Keratinocyte (primary cell): ENCODE measurements at regions not wholly inside any gene's neighbourhood (a gene's known extent, or its start where the extent isn't known, plus 50 kb on each side); places are given as distances from the start of the nearest gene placed in this dataset.
"Not testable (repeated sequence)": the region's sequence is repeated elsewhere in the genome, so short reads cannot be mapped to it uniquely, and the experiment has no call there.

Experiments
- DNase-seq: peaks from one replicate; pipeline ENCODE4 v3.0.0-alpha.2; 2011; ENCODE audit warnings: low read depth, missing footprints, low spot score
- FAIRE-seq: peaks from 2 replicates; lab custom pipeline; 2011; peaks lifted over from hg19 to GRCh38; lab: Jason Lieb, UNC
- H2AFZ ChIP-seq: 2 replicates; pipeline ENCODE4 v1.6.0; 2012; ENCODE audit warnings: low read length, control low read depth, inconsistent platforms; ENCODE audit not compliant: control insufficient read depth
- H3K27ac ChIP-seq: 2 replicates; pipeline ENCODE4 v1.5.1; 2011; ENCODE audit warnings: low read length; ENCODE audit not compliant: control insufficient read depth, insufficient read depth
- H3K27me3 ChIP-seq: 3 replicates; pipeline ENCODE4 v1.6.0; 2011; ENCODE audit warnings: low read length; ENCODE audit not compliant: control insufficient read depth, insufficient read depth; ENCODE audit errors: extremely low read depth
- H3K36me3 ChIP-seq, 2 experiments: 2 replicates in 1 of 2; 3 replicates in 1 of 2; pipeline ENCODE4 v1.5.1; 2011; ENCODE audit warnings: low read length in 2 of 2, mild to moderate bottlenecking in 1 of 2; ENCODE audit not compliant: control insufficient read depth in 2 of 2, insufficient read depth in 2 of 2; ENCODE audit errors: extremely low read depth in 1 of 2
- H3K4me1 ChIP-seq: 3 replicates; pipeline ENCODE4 v1.5.1; 2011; ENCODE audit warnings: low read length; ENCODE audit not compliant: control insufficient read depth, insufficient read depth; ENCODE audit errors: extremely low read depth
- H3K4me2 ChIP-seq: 3 replicates; pipeline ENCODE4 v1.6.0; 2011; ENCODE audit warnings: low read depth, low read length; ENCODE audit not compliant: control insufficient read depth, insufficient read depth; ENCODE audit errors: extremely low read depth
- H3K4me3 ChIP-seq, 3 experiments: fragments of 200-600 bp in 1 of 3; sonication (generic) in 1 of 3; 2 replicates in 2 of 3; 3 replicates in 1 of 3; pipeline ENCODE4 v1.5.1; 2011 to 2016; ENCODE audit warnings: low read length in 3 of 3, mild to moderate bottlenecking in 3 of 3, control low read depth in 2 of 3, inconsistent platforms in 1 of 3, low read depth in 1 of 3, mixed read lengths in 1 of 3, mixed run types in 1 of 3, moderate library complexity in 1 of 3; ENCODE audit not compliant: control insufficient read depth in 2 of 3, insufficient read depth in 2 of 3; ENCODE audit errors: extremely low read depth in 1 of 3
- H3K79me2 ChIP-seq: 2 replicates; pipeline ENCODE4 v1.6.0; 2012; ENCODE audit warnings: low read length; ENCODE audit not compliant: control insufficient read depth, insufficient read depth
- H3K9ac ChIP-seq: 3 replicates; pipeline ENCODE4 v1.6.0; 2011; ENCODE audit warnings: low read length; ENCODE audit not compliant: control insufficient read depth, insufficient read depth; ENCODE audit errors: extremely low read depth
- H3K9me1 ChIP-seq: 3 replicates; pipeline ENCODE4 v1.6.0; 2011; ENCODE audit warnings: low read length; ENCODE audit not compliant: control insufficient read depth, insufficient read depth; ENCODE audit errors: extremely low read depth
- H3K9me3 ChIP-seq: 2 replicates; pipeline ENCODE4 v1.5.1; 2012; ENCODE audit warnings: low read depth, low read length; ENCODE audit not compliant: control insufficient read depth
- H4K20me1 ChIP-seq: 3 replicates; pipeline ENCODE4 v1.6.0; 2011; ENCODE audit warnings: low read length; ENCODE audit not compliant: control insufficient read depth, insufficient read depth; ENCODE audit errors: extremely low read depth
- CTCF ChIP-seq, 3 experiments: IDR thresholded peaks in 1 of 3; conservative IDR thresholded peaks in 1 of 3; optimal IDR thresholded peaks in 1 of 3; 2 replicates in 2 of 3; 3 replicates in 1 of 3; pipeline versions ENCODE3 to v1.5.1; 2011; ENCODE audit warnings: low read length in 3 of 3, mild to moderate bottlenecking in 3 of 3, moderate library complexity in 2 of 3, control low read depth in 1 of 3, inconsistent platforms in 1 of 3; ENCODE audit not compliant: insufficient read depth in 2 of 3; ENCODE audit errors: extremely low read depth in 1 of 3
- EZH2 ChIP-seq: IDR thresholded peaks from one replicate; pipeline ENCODE4 v1.6.1; 2012; ENCODE audit warnings: inconsistent platforms, mild to moderate bottlenecking, low read length, moderate library complexity
- dilution Hi-C: fragments of 300-500 bp; cut with MboI; formaldehyde crosslinking; loops from one replicate; pipeline ENCODE4 v1.7.0; 2020; ENCODE audit warnings: low sequenced_read_pairs; ENCODE audit not compliant: extremely low pct_ligation_motif_present

DNA sequence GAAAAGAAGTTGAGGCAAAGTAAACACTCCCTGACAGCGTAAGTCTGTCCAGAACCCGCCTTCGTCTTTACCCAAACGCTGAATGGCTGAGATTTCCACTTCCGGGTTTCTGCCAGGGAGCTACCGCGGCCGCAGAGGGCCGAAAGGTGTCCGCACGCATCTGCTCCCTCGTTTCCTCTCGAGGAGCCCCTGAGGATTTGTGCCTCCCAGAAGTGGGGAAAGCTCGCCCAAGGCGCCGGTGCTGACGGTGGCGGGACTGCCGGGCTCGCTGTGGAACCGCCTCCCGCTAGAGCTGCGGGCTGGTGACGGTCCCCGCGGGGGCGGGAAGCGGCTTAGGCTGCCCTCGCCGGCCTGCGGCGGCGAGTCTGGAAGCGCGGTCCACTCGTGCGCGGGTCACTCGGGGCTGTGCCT is 1760.2 kb upstream of the DEFB115 start:
- dilution Hi-C loops = no loop called here

DNA sequence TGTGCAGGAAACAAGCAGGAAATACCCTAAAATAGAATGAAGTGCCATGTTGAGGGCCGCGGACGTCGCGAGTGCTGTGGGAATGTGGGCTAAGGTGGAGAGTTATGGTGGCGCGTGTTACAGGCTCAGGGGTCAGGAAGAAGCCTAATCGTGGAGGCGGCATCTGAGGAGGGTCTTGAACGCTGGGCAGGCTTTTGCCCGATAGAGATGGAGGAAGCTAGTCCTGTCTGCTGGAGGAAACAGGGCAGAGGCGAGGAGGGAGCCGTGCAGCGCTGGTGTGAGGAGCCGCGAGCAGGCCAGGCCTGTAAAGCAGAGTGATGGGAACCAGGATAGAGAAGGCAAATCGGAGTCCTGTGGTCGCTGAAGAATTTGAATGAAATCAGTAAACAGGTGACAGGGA is 1759.8 kb upstream of the DEFB115 start:
- H3K4me2 ChIP-seq, H3K27me3 ChIP-seq, H4K20me1 ChIP-seq, dilution Hi-C loops, H3K4me3 ChIP-seq, H3K4me1 ChIP-seq, H3K36me3 ChIP-seq, H3K9me1 ChIP-seq, H3K27ac ChIP-seq, DNase-seq, H3K9ac ChIP-seq, H3K9me3 ChIP-seq, H2AFZ ChIP-seq, FAIRE-seq, H3K79me2 ChIP-seq: not testable (repeated sequence)

More for the DNA sequence above, 1760.2 kb upstream of the DEFB115 start:
- Histone ChIP-seq H3K27ac (no peak overlapping the region), H4K20me1 (no peaks in the 10 kb centered on the region), H3K79me2 (no peaks in the 10 kb centered on the region), H3K4me2 (no peak overlapping the region), H3K27me3 (no peaks in the 10 kb centered on the region), H3K9me3 (no peaks in the 10 kb centered on the region), H3K9ac (no peak overlapping the region), H3K4me3 (no peak overlapping the region), H3K36me3 (no peaks in the 10 kb centered on the region), H3K9me1 (no peaks in the 10 kb centered on the region), H3K4me1 (no peaks in the 10 kb centered on the region), H2AFZ (no peak overlapping the region)
- TF ChIP-seq EZH2 (no peak), CTCF (optimal IDR thresholded peaks at IDR 0.05 in 1 of 3, IDR thresholded peaks at IDR 0.05 in 1 of 3, conservative IDR thresholded peaks at IDR 0.05 in 1 of 3; ENCODE audit: extremely low read depth in 1 of 3, insufficient read depth in 2 of 3, low read length in 3 of 3) (no peak)
- no peak for DNase-seq
- FAIRE-seq = no peak

GRCh38 chr20:29500738-29501137 is 1756.7 kb upstream of the DEFB115 start:
- dilution Hi-C loops = not testable (repeated sequence)

GRCh38 chr20:29514634-29515033 is 1742.8 kb upstream of the DEFB115 start:
- H3K79me2 ChIP-seq, H3K36me3 ChIP-seq, H3K27me3 ChIP-seq, H3K27ac ChIP-seq, FAIRE-seq, H3K4me1 ChIP-seq, DNase-seq, H3K9ac ChIP-seq, H3K9me1 ChIP-seq, H3K9me3 ChIP-seq, H3K4me3 ChIP-seq, H2AFZ ChIP-seq, dilution Hi-C loops, H3K4me2 ChIP-seq, H4K20me1 ChIP-seq: not testable (repeated sequence)

More at GRCh38 chr20:29500738-29501137, 1756.7 kb upstream of the DEFB115 start:
- H3K79me2 ChIP-seq, H3K4me3 ChIP-seq, DNase-seq, H3K27me3 ChIP-seq, H3K36me3 ChIP-seq, H3K27ac ChIP-seq, H3K9me1 ChIP-seq, H2AFZ ChIP-seq, H3K4me1 ChIP-seq, H3K4me2 ChIP-seq, H4K20me1 ChIP-seq, H3K9me3 ChIP-seq, FAIRE-seq, H3K9ac ChIP-seq: not testable (repeated sequence)
